ENCODE measurements at regions not wholly inside any gene's neighbourhood (a gene's known extent, or its start where the extent isn't known, plus 50 kb on each side); places are given as distances from the start of the nearest gene placed in this dataset.

DNA sequence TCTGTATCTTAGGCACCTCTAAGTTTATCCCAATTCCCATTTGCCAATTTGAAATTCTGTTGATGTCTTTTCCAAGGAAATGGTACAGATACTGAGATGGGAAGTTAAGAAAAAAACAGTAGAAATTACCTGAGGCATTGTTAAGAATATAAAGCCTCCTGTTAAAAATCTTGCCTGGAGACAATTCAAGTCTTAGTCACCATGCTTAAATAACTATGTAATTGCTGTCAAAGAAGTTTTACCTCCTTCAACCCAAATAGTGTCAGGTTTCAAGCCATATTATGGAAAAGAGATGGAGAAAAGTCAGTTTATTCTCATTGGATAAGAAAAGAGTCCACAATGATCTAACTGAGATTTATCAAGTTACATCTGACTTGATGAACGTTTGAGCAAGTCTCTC is 974.7 kb downstream of the GALC start:
- TF ChIP-seq, protein P1, sequence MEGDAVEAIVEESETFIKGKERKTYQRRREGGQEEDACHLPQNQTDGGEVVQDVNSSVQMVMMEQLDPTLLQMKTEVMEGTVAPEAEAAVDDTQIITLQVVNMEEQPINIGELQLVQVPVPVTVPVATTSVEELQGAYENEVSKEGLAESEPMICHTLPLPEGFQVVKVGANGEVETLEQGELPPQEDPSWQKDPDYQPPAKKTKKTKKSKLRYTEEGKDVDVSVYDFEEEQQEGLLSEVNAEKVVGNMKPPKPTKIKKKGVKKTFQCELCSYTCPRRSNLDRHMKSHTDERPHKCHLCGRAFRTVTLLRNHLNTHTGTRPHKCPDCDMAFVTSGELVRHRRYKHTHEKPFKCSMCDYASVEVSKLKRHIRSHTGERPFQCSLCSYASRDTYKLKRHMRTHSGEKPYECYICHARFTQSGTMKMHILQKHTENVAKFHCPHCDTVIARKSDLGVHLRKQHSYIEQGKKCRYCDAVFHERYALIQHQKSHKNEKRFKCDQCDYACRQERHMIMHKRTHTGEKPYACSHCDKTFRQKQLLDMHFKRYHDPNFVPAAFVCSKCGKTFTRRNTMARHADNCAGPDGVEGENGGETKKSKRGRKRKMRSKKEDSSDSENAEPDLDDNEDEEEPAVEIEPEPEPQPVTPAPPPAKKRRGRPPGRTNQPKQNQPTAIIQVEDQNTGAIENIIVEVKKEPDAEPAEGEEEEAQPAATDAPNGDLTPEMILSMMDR (conservative IDR thresholded peaks at IDR 0.05): no peak
- TF ChIP-seq EZH2 (IDR thresholded peaks at IDR 0.05; ENCODE audit: low read depth): no peak

Data from PC-9 (cell line).